C4-2B (cell line): ENCODE measurements at regions not wholly inside any gene's neighbourhood (a gene's known extent, or its start where the extent isn't known, plus 50 kb on each side); places are given as distances from the start of the nearest gene placed in this dataset.

Experiments used
- ZFX ChIP-seq: fragments of 450-650 bp; IDR thresholded peaks from 2 replicates; pipeline ENCODE4 v1.6.1; 2017
- TF ChIP-seq, protein P1 (sequence below): fragments of 450-650 bp; conservative IDR thresholded peaks from 2 replicates; pipeline ENCODE4 v1.5.1; 2017; ENCODE audit warnings: mild to moderate bottlenecking

DNA sequence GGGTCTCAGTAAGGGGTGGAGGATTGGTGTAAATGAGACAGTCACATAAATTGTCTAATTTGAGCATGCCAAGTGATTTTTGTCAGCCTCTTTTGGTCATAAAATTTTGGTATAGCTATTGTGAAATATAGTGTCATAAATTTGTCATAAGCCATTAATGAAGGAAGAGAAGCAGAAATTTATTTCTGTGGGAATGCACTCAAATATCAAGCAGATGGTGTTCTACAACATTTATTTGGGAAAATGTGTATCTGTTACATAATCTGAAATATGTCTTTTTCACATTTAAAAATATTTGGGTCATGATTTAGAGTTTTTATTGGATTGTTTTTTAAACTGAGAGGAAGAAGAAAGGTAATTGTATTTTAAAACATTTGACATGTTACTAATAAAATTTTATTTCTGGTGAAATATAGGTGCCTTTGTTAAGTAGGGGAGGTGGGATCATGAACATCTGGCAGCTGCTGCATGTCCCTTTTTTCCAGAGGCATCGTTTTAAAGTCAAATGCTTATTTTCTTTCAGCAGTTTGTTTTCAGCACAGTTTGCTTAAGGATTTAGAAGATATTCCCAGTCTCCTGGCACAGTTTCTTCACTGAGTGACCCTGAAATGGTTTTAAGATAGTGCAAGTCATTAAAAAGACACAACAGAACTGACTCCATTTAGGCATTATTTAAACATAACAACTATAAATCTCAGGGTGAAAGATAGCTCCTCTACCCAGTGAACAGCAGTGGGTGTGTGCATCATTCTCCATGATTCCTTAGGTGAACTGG, 371.7 kb downstream of the SNAPC1 start:
- TF ChIP-seq, protein P1, sequence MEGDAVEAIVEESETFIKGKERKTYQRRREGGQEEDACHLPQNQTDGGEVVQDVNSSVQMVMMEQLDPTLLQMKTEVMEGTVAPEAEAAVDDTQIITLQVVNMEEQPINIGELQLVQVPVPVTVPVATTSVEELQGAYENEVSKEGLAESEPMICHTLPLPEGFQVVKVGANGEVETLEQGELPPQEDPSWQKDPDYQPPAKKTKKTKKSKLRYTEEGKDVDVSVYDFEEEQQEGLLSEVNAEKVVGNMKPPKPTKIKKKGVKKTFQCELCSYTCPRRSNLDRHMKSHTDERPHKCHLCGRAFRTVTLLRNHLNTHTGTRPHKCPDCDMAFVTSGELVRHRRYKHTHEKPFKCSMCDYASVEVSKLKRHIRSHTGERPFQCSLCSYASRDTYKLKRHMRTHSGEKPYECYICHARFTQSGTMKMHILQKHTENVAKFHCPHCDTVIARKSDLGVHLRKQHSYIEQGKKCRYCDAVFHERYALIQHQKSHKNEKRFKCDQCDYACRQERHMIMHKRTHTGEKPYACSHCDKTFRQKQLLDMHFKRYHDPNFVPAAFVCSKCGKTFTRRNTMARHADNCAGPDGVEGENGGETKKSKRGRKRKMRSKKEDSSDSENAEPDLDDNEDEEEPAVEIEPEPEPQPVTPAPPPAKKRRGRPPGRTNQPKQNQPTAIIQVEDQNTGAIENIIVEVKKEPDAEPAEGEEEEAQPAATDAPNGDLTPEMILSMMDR = no peak
- TF ChIP-seq ZFX = no peak
